ENCODE measurements at regions not wholly inside any gene's neighbourhood (a gene's known extent, or its start where the extent isn't known, plus 50 kb on each side); places are given as distances from the start of the nearest gene placed in this dataset.

DNA sequence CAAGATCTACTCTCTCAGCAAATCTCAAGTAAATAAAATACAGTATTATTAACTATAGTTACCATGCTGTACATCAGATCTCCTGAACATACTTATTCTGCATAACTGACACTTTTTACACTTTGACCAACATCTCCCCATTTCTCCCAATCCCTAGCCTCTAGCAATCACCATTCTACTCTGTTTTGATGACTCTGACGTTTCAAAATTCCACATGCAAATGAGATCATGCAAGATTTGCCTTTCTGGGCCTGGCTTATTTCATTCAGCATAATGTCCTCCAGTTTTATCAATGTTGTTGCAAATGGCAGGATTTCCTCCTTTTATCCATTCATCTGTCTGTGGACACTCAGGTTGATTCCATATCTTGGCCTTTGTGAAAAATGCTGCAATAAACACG is 266.3 kb downstream of the RFPL4B start:
- DNase-seq (ENCODE audit: low spot score in 2 of 2) = no peak
- Histone ChIP-seq H3K27ac (no peak overlapping the region), H3K4me1 (no peaks in the 10 kb centered on the region), H3K9me3 (peaks cover 12 to 13% of the 10 kb centered on the region in 2 donors), H3K36me3 (no peaks in the 10 kb centered on the region), H3K4me3 (no peak overlapping the region), H3K27me3 (no peaks in the 10 kb centered on the region)
- intact Hi-C loops (cut with DNase I; ENCODE audit: low total_unique reads) = loop anchor here (5.0 kb wide), 1 partner anchor 1739 kb away; no protein-coding TSS in a partner anchor
- TF ChIP-seq POLR2AphosphoS5 (IDR thresholded peaks at IDR 0.05) (no peak), POLR2A (IDR thresholded peaks at IDR 0.05) (no peak), CTCF (IDR thresholded peaks at IDR 0.05) (no peak)

DNA sequence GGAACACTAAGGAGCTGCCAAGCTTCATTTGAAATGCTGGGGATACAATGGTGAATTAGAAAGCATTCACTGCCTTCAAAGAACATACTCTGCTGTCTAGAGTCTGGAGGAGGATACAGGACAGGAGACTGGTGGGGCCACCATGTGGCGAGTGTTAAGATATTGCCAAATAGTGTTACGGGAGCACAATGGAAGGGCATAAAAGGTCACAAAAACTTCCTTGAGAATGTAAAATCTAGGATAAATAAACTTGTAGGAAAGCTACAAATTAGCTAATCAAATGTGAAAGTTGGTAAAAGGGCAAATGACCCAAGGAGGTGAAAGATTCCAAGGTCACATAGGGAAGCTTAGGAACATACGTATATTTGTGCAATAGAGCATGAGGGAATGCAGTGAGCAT is 271.7 kb downstream of the RFPL4B start:
- Histone ChIP-seq H3K27ac (no peak overlapping the region), H3K4me3 (no peak overlapping the region), H3K36me3 (no peaks in the 10 kb centered on the region), H3K9me3 (no peaks in the 10 kb centered on the region), H3K4me1 (no peaks in the 10 kb centered on the region), H3K27me3 (no peaks in the 10 kb centered on the region)
- DNase-seq (ENCODE audit: low spot score in 2 of 2) = no peak
- intact Hi-C loops (cut with DNase I; ENCODE audit: low total_unique reads) = no loop called here
- no peak for TF ChIP-seq POLR2A (IDR thresholded peaks at IDR 0.05)
- no peak for TF ChIP-seq CTCF (IDR thresholded peaks at IDR 0.05)
- TF ChIP-seq POLR2AphosphoS5 (IDR thresholded peaks at IDR 0.05) = no peak

DNA sequence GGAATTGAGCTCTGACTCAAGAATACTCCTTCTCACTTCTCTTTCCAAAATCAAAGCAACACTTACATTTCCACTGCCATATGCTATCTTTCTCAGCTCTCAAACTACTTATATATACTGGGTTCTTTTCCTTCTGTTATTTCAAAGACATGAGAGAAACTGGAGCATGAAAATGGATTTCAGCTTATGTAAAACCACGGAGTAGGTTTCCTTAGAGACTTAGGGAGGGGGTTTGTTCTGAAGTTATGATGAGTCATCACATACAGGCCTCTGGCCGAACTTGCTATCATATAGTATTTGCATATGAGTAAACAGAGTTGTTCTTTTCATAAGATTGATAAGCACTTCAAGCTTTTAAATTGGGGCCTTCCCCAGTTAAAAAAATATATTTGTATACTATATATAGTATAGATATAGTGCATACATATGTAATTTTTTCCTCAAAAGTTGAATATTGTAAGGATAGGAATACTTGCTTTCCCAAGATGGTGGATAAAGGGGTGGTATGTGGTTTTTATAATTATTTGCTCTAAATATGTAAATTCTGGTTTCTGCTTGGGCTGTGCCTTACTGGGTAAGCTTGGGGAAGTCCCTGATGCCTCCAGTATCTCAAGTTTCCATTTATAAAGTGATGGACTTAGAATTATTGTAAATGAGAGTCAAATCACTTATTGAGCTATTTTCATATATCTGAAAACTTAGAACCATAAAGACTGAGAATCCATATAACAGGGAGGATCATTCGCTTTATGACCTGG is 273.9 kb downstream of the RFPL4B start:
- no peak overlapping the region for H3K4me3 ChIP-seq

GRCh38 chr6:112622036-112622435 is 274.9 kb downstream of the RFPL4B start:
- Histone ChIP-seq H3K4me1 (no peaks in the 10 kb centered on the region), H3K36me3 (no peaks in the 10 kb centered on the region), H3K9me3 (no peaks in the 10 kb centered on the region), H3K27me3 (no peaks in the 10 kb centered on the region), H3K27ac (no peak overlapping the region), H3K4me3 (no peak overlapping the region)
- no peak for DNase-seq (ENCODE audit: low spot score in 2 of 2)
- intact Hi-C loops (cut with DNase I; ENCODE audit: low total_unique reads) = no loop called here
- no peak for TF ChIP-seq CTCF (IDR thresholded peaks at IDR 0.05)
- TF ChIP-seq POLR2A (IDR thresholded peaks at IDR 0.05) = no peak
- TF ChIP-seq POLR2AphosphoS5 (IDR thresholded peaks at IDR 0.05) = no peak

More for the DNA sequence above, 273.9 kb downstream of the RFPL4B start:
- H3K4me1 ChIP-seq = no peaks in the 10 kb centered on the region
- no peaks in the 10 kb centered on the region for H3K9me3 ChIP-seq
- DNase-seq (ENCODE audit: low spot score in 2 of 2) = no peak
- H3K27ac ChIP-seq = no peak overlapping the region
- TF ChIP-seq CTCF (IDR thresholded peaks at IDR 0.05) = no peak
- no peak for TF ChIP-seq POLR2A (IDR thresholded peaks at IDR 0.05)
- no peak for TF ChIP-seq POLR2AphosphoS5 (IDR thresholded peaks at IDR 0.05)
- H3K27me3 ChIP-seq = no peaks in the 10 kb centered on the region
- no peaks in the 10 kb centered on the region for H3K36me3 ChIP-seq
- intact Hi-C loops (cut with DNase I; ENCODE audit: low total_unique reads) = no loop called here

GRCh38 chr6:112626468-112627082 is 279.4 kb downstream of the RFPL4B start:
- H3K27me3 ChIP-seq = no peaks in the 10 kb centered on the region
- H3K4me1 ChIP-seq = no peaks in the 10 kb centered on the region
- no peak for DNase-seq (ENCODE audit: low spot score in 2 of 2)
- no peak overlapping the region for H3K4me3 ChIP-seq
- H3K36me3 ChIP-seq = no peaks in the 10 kb centered on the region
- intact Hi-C loops (cut with DNase I; ENCODE audit: low total_unique reads) = no loop called here
- TF ChIP-seq CTCF (IDR thresholded peaks at IDR 0.05) (no peak), POLR2A (IDR thresholded peaks at IDR 0.05) (no peak), POLR2AphosphoS5 (IDR thresholded peaks at IDR 0.05) (no peak)
- no peak overlapping the region for H3K27ac ChIP-seq
- H3K9me3 ChIP-seq = no peaks in the 10 kb centered on the region
